ENCODE measurements at regions not wholly inside any gene's neighbourhood (a gene's known extent, or its start where the extent isn't known, plus 50 kb on each side); places are given as distances from the start of the nearest gene placed in this dataset.

GRCh38 chr2:149797030-149797429, 209.5 kb upstream of the MMADHC start:
- TF ChIP-seq CTCF (IDR thresholded peaks at IDR 0.05; ENCODE audit: unreplicated experiment): no peak
- CTCF ChIA-PET: interaction anchor here (0.7 kb wide), 1 partner anchor 264 kb away, joined by 8 read pairs; no protein-coding TSS in a partner anchor

GRCh38 chr2:149789549-149789948, 202.0 kb upstream of the MMADHC start:
- Mint-ChIP-seq H3K4me3 (ENCODE audit: low read depth, unreplicated experiment) (no peak overlapping the region), H3K27me3 (ENCODE audit: unreplicated experiment) (no peaks in the 10 kb centered on the region), H3K27ac (ENCODE audit: unreplicated experiment) (no peak overlapping the region), H3K36me3 (ENCODE audit: insufficient read depth, unreplicated experiment) (no peaks in the 10 kb centered on the region), H3K4me1 (ENCODE audit: low read depth, unreplicated experiment) (no peaks in the 10 kb centered on the region), H3K9me3 (ENCODE audit: low read depth, unreplicated experiment) (peaks cover 3% of the 10 kb centered on the region)
- no peak for DNase-seq
- TF ChIP-seq CTCF (IDR thresholded peaks at IDR 0.05; ENCODE audit: unreplicated experiment): no peak
- intact Hi-C loops (cut with micrococcal nuclease; ENCODE audit: unreplicated experiment): no loop called here
- BruUV-seq (replicated peaks): no TSS peak
- CTCF ChIA-PET: no interaction called here

More at GRCh38 chr2:149797030-149797429, 209.5 kb upstream of the MMADHC start:
- H3K27me3 Mint-ChIP-seq (ENCODE audit: unreplicated experiment): no peaks in the 10 kb centered on the region
- no TSS peak for BruUV-seq (replicated peaks)
- peaks cover 11% of the 10 kb centered on the region for H3K4me1 Mint-ChIP-seq (ENCODE audit: low read depth, unreplicated experiment)
- peaks cover 5% of the 10 kb centered on the region for H3K9me3 Mint-ChIP-seq (ENCODE audit: low read depth, unreplicated experiment)
- no peak overlapping the region for H3K4me3 Mint-ChIP-seq (ENCODE audit: low read depth, unreplicated experiment)
- DNase-seq: no peak
- no peaks in the 10 kb centered on the region for H3K36me3 Mint-ChIP-seq (ENCODE audit: insufficient read depth, unreplicated experiment)
- no peak overlapping the region for H3K27ac Mint-ChIP-seq (ENCODE audit: unreplicated experiment)
- intact Hi-C loops (cut with micrococcal nuclease; ENCODE audit: unreplicated experiment): loop anchor here (5.0 kb wide), 1 partner anchor 195 kb away; no protein-coding TSS in a partner anchor

- no peak for DNase-seq
- no peaks in the 10 kb centered on the region for H3K9me3 Mint-ChIP-seq (ENCODE audit: low read depth, unreplicated experiment)
- no peak overlapping the region for H3K27ac Mint-ChIP-seq (ENCODE audit: unreplicated experiment)
- CTCF ChIA-PET: no interaction called here
- H3K36me3 Mint-ChIP-seq (ENCODE audit: insufficient read depth, unreplicated experiment): no peaks in the 10 kb centered on the region
- intact Hi-C loops (cut with micrococcal nuclease; ENCODE audit: unreplicated experiment): no loop called here
- BruUV-seq (replicated peaks): no TSS peak
- no peaks in the 10 kb centered on the region for H3K27me3 Mint-ChIP-seq (ENCODE audit: unreplicated experiment)
- TF ChIP-seq CTCF (IDR thresholded peaks at IDR 0.05; ENCODE audit: unreplicated experiment): no peak
- no peak overlapping the region for H3K4me3 Mint-ChIP-seq (ENCODE audit: low read depth, unreplicated experiment)
- H3K4me1 Mint-ChIP-seq (ENCODE audit: low read depth, unreplicated experiment): no peaks in the 10 kb centered on the region
Observed at GRCh38 chr2:149787206-149787605, 199.6 kb upstream of the MMADHC start.

GRCh38 chr2:149783284-149783683, 195.7 kb upstream of the MMADHC start:
- CTCF ChIA-PET: no interaction called here
- Mint-ChIP-seq H3K4me3 (ENCODE audit: low read depth, unreplicated experiment) (no peak overlapping the region), H3K9me3 (ENCODE audit: low read depth, unreplicated experiment) (no peaks in the 10 kb centered on the region)

More at GRCh38 chr2:149783284-149783683, 195.7 kb upstream of the MMADHC start:
- DNase-seq: no peak
- H3K36me3 Mint-ChIP-seq (ENCODE audit: insufficient read depth, unreplicated experiment): no peaks in the 10 kb centered on the region
- H3K27me3 Mint-ChIP-seq (ENCODE audit: unreplicated experiment): no peaks in the 10 kb centered on the region
- intact Hi-C loops (cut with micrococcal nuclease; ENCODE audit: unreplicated experiment): no loop called here
- no peak for TF ChIP-seq CTCF (IDR thresholded peaks at IDR 0.05; ENCODE audit: unreplicated experiment)
- BruUV-seq (replicated peaks): no TSS peak
- no peak overlapping the region for H3K27ac Mint-ChIP-seq (ENCODE audit: unreplicated experiment)
- no peaks in the 10 kb centered on the region for H3K4me1 Mint-ChIP-seq (ENCODE audit: low read depth, unreplicated experiment)

Measured in Calu3 (cell line).